Brain microvascular endothelial cell (primary cell): ENCODE measurements at regions not wholly inside any gene's neighbourhood (a gene's known extent, or its start where the extent isn't known, plus 50 kb on each side); places are given as distances from the start of the nearest gene placed in this dataset.

ENCODE experiments used
- DNase-seq: peaks from one replicate; pipeline ENCODE4 v3.0.0-alpha.2; 2020
- H3K27ac ChIP-seq: fragments of 250-450 bp; sonication (Bioruptor Pico); 2 replicates; pipeline ENCODE4 v1.5.1; 2020; ENCODE audit warnings: mild to moderate bottlenecking, moderate library complexity
- H3K27me3 ChIP-seq: fragments of 250-450 bp; sonication (Bioruptor Pico); replicated peaks from 2 replicates; pipeline ENCODE4 v1.5.1; 2020; ENCODE audit warnings: mild to moderate bottlenecking
- H3K36me3 ChIP-seq: fragments of 250-450 bp; sonication (Bioruptor Pico); replicated peaks from 2 replicates; pipeline ENCODE4 v1.5.1; 2020; ENCODE audit warnings: mild to moderate bottlenecking
- H3K4me3 ChIP-seq: 2 replicates; pipeline ENCODE4 v1.5.1; 2011; ENCODE audit warnings: low read depth, mild to moderate bottlenecking, control low read depth, low read length, moderate library complexity
- CTCF ChIP-seq: IDR thresholded peaks from 2 replicates; pipeline ENCODE4 v1.5.1; 2011; ENCODE audit warnings: low read depth, mild to moderate bottlenecking, moderate library complexity, low read length, control low read depth, inconsistent platforms; ENCODE audit errors: missing control alignments
- in situ Hi-C: cut with HindIII; loops from 2 replicates; pipeline ENCODE4 v1.10.0; 2017; ENCODE audit warnings: low sequenced_read_pairs, low pct_ligation_motif_present

DNA sequence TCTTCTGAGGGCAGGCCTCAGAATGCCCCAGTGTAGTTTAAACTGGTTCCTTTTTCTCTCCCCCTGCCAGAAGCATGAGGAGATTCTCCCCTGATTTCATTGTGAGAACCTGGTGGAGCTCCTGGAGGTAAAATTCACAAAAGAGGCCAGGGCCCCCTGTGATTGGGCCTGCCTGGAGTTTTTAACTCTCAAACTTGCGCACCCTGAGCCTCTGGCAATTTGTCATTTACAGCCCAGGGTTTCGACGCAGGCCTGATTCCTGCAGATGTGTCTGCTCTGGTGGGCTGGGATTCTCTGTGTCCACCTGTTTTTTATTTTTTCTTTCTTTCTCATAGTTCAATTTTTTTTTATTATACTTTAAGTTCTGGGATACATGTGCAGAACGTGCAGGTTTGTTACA is 157.9 kb downstream of the ASB1 start:
- H3K27ac ChIP-seq: no peak overlapping the region
- in situ Hi-C loops: no loop called here
- no peaks in the 10 kb centered on the region for H3K36me3 ChIP-seq
- H3K4me3 ChIP-seq: no peak overlapping the region
- no peak for TF ChIP-seq CTCF
- H3K27me3 ChIP-seq: no peaks in the 10 kb centered on the region
- DNase-seq: no peak

DNA sequence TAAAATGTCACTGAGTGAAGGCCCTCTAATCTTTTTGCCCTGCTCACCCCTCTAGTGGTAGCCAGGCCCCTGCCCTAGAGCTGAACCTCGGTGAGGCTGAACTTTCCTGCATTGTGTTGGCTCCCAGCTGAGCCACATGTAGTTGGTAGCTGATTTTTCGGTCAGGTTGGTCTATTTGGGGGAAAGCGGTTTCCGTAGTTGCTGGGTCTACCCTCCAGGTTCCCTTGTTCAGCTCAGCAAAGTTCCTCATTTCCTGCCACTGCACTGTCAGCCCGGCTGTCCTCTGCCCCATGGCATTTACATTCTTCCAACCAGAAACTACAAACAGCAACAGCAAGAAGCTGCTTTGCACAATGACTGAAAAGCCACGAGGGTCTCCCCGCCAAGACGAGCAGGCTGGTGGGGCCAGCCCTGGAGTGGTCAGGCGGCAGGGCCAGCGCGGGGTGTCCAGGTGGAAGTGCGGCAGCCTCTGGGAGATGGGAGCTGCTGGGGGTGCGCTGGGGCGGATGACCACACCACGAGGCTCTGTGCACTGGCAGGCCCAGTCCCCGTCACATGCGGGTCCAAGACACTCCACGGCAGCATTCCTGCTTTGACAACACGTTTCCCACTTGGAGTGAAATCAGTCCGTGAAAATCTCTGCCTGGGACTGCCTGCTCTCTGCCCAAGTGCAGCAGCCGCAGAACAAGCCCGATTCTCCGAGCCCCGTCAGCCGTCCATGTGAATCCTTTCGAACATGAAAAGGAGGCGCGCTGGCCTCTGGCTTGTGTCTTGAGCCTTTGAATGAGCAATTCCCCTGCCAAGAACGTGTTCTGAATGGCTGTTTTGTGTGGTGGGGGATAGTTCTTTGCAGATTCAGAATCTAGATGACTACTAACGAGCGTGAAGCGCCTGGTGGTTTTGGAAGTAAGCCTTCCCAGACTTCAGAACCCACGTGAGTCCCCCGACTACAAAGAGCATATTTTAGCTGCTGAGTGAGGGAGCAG is 159.4 kb downstream of the ASB1 start:
- H3K27me3 ChIP-seq: no peaks in the 10 kb centered on the region
- DNase-seq: no peak
- in situ Hi-C loops: no loop called here
- H3K4me3 ChIP-seq: no peak overlapping the region
- no peak overlapping the region for H3K27ac ChIP-seq
- TF ChIP-seq CTCF: no peak
- H3K36me3 ChIP-seq: no peaks in the 10 kb centered on the region

DNA sequence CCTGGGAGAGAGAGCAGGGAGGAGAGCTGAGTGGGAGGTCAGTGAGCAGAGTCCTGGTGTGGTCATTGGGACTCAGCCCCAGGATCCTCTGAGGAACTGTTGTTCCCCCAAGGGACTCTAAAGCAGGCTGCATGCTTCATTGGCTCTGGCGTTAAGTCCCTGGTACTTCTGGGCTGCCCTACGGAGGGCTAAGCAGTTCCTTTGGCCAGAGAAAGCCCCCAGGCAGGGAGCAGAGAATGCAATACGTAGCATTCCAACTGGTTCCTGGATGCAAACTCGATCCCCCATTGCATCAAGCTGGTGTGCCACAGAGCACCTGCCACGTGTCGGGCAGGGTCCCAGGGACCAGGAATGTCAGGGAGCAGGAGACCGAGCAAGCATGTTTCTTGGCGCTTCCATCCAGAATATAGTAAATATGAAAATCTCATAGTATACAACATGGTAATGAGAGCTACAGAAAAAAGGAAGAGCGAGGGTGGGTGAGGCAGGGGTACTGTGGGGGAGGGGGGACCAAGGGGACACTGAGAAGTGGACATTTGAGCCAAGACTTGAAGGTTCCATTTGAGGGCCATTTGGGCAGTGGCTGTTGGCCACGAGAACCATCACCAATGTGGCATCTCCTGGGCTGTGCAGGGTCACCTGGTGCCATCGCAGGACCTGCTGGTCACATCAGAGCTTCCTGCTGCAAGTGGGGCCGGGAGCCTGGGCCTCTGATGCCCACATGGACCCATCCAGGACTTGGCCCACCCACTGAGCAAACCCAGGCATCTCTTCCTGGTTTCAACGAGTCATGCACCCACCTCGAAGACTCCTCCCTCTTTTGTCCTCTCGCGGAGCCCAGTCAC is 160.4 kb downstream of the ASB1 start:
- Histone ChIP-seq H3K36me3 (no peaks in the 10 kb centered on the region), H3K27ac (no peak overlapping the region), H3K4me3 (no peak overlapping the region), H3K27me3 (no peaks in the 10 kb centered on the region)
- TF ChIP-seq CTCF: no peak
- no peak for DNase-seq
- in situ Hi-C loops: no loop called here

- in situ Hi-C loops: no loop called here
- Histone ChIP-seq H3K27ac (no peak overlapping the region), H3K27me3 (no peaks in the 10 kb centered on the region), H3K4me3 (no peak overlapping the region), H3K36me3 (no peaks in the 10 kb centered on the region)
- DNase-seq: no peak
- no peak for TF ChIP-seq CTCF
Measured at GRCh38 chr2:238587776-238588660, 161.3 kb downstream of the ASB1 start.

DNA sequence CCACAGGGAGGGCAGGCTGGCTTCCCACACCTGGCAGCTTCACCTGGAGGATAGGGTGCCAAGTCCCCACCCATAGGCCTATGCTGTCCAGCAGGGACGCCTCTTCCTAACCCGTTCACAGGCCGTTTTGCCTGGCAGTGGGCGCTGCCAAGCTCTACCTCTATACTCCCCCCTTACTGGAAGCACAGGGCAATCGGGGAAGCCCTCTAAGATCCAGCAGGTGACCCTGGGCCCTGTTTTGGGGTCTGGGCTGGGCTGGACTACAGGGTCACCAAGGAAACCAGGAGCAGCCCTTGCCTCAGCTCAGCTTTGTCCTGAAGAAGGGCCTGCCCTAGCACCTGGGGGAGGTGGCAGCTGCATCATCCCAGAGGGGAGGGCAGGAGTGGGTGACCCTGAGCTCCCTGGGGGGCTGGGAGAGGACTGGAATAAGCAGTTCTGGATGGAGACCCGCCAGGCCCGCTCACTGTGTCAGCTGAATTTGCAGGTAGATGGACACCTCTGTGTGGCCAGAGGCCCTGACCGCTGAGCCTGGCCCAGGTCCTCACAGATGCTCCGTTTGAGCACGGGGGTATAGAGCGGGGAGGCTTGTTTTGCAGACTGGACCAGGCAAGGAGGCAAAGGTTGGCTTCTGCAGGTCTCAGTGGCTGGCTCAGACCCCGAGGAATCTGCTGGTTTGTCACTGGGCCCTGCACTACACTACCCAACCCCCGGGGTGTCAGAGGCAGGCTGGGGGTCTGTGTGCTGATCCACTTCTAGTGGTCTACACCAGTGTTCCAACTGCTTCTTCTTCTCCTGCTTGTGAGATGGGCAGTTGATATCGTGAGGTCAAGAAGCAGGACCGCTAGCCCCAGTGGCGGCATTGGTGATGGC is 163.1 kb downstream of the ASB1 start:
- in situ Hi-C loops: no loop called here

More for the DNA sequence above, 163.1 kb downstream of the ASB1 start:
- Histone ChIP-seq H3K27me3 (no peaks in the 10 kb centered on the region), H3K27ac (no peak overlapping the region), H3K4me3 (no peak overlapping the region), H3K36me3 (no peaks in the 10 kb centered on the region)
- no peak for TF ChIP-seq CTCF
- DNase-seq: no peak
